ENCODE measurements at regions not wholly inside any gene's neighbourhood (a gene's known extent, or its start where the extent isn't known, plus 50 kb on each side); places are given as distances from the start of the nearest gene placed in this dataset.

GRCh38 chr5:155343468-155343867, 329.9 kb downstream of the KIF4B start:
- Histone ChIP-seq H2AFZ (ENCODE audit: low read depth, low read length) (no peak overlapping the region), H4K20me1 (replicated peaks; ENCODE audit: control insufficient read depth, extremely low read depth, insufficient read depth, low read length) (no peaks in the 10 kb centered on the region), H3K9me1 (replicated peaks; ENCODE audit: control insufficient read depth, extremely low read depth, insufficient read depth, low read length) (no peaks in the 10 kb centered on the region), H3K79me2 (ENCODE audit: control insufficient read depth, insufficient read depth, low read length) (no peaks in the 10 kb centered on the region), H3K9me3 (replicated peaks; ENCODE audit: control insufficient read depth, insufficient read depth, low read length) (peaks cover 4% of the 10 kb centered on the region), H3K4me3 (replicated peaks in 1 of 3; ENCODE audit: insufficient read depth in 1 of 3, low read depth in 1 of 3, low read length in 3 of 3) (no peak overlapping the region), H3K4me2 (ENCODE audit: insufficient read depth, low read length) (no peak overlapping the region), H3K4me1 (ENCODE audit: control insufficient read depth, extremely low read depth, insufficient read depth, low read length) (no peaks in the 10 kb centered on the region), H3K27ac (ENCODE audit: insufficient read depth, low read depth, low read length) (no peak overlapping the region), H3K27me3 (ENCODE audit: control insufficient read depth in 2 of 2, insufficient read depth in 2 of 2, low read length in 2 of 2) (no peaks in the 10 kb centered on the region), H3K9ac (replicated peaks; ENCODE audit: extremely low read depth, insufficient read depth, low read length) (no peak overlapping the region), H3K36me3 (ENCODE audit: control insufficient read depth in 2 of 2, extremely low read depth in 1 of 2, insufficient read depth in 2 of 2, low read length in 2 of 2) (no peaks in the 10 kb centered on the region)
- DNase-seq (ENCODE audit: low read depth, low spot score) (no peak), FAIRE-seq (no peak)
- ChIA-PET CTCF (no interaction called here), POLR2A (no interaction called here)
- TF ChIP-seq POLR2AphosphoS5 (IDR thresholded peaks at IDR 0.05; ENCODE audit: insufficient read depth, low read depth, low read length) (no peak), MAX (IDR thresholded peaks at IDR 0.05; ENCODE audit: insufficient read depth, insufficient read length) (no peak), EZH2 (IDR thresholded peaks at IDR 0.05; ENCODE audit: borderline replicate concordance, low read depth, low read length, severe bottlenecking) (no peak), POLR2A (IDR thresholded peaks at IDR 0.05; ENCODE audit: low read depth, low read length) (no peak), GATA2 (IDR thresholded peaks at IDR 0.05; ENCODE audit: insufficient read depth, insufficient read length, low read depth, low read length) (no peak), FOS (IDR thresholded peaks at IDR 0.05; ENCODE audit: borderline replicate concordance, insufficient read depth, low read length) (no peak), JUN (IDR thresholded peaks at IDR 0.05; ENCODE audit: borderline replicate concordance, insufficient read depth, insufficient read length, low read depth) (no peak), CTCF (IDR thresholded peaks at IDR 0.05; ENCODE audit: extremely low read depth in 1 of 2, insufficient read depth in 1 of 2, low read depth in 1 of 2, low read length in 2 of 2) (no peak), MYC (IDR thresholded peaks at IDR 0.05; ENCODE audit: low read depth, low read length) (no peak)
- dilution Hi-C loops (cut with MboI; ENCODE audit: extremely low pct_ligation_motif_present, low sequenced_read_pairs) (no loop called here), intact Hi-C loops (cut with micrococcal nuclease) (no loop called here)
- no TSS peak for BruUV-seq (replicated peaks)

Measured in endothelial cell of umbilical vein (primary cell).